SHP77 (cell line): ENCODE measurements at regions not wholly inside any gene's neighbourhood (a gene's known extent, or its start where the extent isn't known, plus 50 kb on each side); places are given as distances from the start of the nearest gene placed in this dataset.

Experiments
- DNase-seq, 2 experiments: peaks; one replicate each; lab custom pipeline; 2025; lab: John Stamatoyannopoulos, UW

DNA sequence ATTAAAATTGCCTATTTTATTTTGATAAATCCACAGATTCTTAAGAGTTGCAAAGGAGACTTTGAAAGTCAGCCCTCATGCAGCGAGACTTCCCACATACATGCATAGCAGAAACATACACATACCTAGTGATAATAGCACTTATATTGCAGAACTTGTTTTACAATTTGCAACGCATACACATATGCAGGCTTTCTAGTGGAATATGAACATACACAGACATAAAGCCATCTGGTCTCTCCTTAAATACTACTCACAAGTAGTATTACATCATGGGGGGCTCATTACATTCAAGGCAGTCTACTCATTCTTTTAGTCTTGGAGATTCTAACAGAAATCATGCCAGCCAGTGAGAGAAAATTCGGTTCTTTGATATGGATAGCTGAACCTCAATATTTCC lies 295.1 kb upstream of the RND3 start:
- DNase-seq: no peak

DNA sequence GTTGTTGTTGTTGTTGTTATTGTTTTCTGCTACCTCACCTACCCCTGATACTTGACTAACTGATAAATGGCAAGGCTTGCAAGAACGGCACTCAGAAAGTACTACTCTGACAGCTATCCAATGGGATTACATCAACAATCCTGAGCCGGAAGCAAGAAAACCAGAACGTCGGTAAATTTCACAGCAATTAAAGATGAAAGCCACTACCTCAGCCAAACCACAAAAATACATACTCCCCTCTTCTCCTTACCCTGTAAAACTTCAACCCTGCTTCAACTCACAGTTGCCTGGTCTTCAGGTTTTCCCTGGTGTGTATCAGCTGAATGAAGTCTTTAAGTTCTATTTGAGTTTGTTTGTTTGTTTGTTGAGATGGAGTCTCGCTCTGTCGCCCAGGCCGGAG lies 293.7 kb upstream of the RND3 start:
- DNase-seq: no peak

DNA sequence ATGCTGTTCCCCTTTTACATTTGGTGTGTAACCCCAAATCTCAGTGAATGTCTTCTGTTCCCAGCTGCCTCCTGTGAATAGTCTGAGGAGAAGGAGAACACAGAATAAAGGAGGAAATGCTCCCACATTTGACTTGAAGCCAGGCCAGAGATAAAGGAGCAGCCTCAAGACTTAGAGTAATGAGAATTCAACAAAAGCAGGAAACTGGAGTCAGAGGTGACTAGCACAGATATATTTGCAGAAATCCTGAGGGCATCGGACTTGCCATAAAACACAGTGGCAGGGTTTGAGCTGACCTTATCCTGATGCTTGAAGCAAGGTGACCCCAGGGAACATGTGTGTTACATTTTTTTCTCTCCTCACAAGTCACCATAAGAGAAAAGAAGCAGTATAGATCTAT lies 291.4 kb upstream of the RND3 start:
- DNase-seq: no peak

DNA sequence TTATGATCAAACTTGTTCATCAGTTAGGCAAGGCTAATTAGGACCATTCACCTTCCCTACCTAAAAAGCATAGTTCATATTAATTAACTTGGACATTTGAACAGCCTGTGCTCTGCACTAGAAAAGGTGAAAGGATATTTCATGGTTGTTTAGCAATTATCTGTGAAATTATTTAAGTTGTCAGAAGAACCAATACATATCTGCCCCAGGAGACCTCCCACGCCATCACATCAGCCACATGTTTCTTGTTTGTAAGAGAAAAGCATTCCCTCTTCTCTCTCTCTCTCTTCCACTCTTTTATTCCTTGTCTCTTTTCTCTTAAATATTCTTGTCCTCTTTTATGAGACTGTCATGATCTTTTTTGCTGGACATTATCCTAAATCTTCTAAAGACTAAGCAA lies 282.0 kb upstream of the RND3 start:
- no peak for DNase-seq

DNA sequence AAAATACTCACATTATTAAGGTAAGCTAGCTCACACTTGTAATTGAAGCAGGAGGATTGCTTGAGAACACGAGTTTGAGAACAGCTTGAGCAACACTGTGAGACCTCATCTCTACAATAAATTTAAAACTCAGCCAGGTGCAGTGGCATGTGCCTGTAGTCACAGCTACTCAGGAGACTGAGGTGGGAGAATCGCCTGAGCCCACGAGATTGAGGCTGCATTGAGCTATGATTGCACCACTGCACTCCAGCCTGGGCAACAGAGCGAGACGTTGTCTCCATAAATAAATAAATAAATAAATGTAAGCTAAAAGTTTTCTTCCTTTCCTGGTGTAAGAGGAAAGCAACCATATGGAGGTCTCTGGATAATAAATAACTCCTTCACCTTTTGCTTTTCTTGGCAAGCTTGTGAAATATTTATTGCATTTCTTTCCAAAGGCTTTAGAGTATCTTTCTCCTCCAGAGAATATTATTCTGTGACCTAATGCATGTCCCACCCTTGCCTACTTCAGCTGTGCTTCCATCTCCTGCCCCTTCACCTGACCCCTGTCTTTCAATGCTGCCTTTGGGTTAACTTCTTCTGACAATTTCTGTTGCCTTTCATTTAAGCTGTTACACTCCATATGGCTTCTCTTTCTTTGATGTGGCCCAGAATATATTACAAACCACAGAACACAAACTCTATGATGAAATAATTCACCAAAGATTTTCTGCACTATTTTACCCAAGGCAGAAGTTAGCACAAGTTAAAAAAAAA lies 280.7 kb upstream of the RND3 start:
- DNase-seq: no peak

DNA sequence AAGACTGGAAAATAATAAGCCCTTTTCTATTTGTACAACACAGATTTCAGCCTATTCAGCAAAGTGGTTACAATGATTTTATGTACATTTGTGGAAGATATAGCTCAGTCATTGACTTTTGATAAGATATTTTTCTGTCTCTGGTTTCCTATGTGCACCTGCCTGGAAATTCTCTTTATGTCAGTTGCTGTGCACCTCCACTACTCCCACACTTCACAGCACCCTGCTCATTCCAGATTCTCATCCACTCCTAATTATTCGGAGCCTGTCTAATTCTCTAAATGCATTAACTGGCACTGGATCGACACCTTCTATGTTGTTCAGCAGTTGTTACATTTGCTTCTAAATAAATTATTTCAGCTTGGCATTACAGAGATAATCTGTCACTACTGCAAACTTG lies 275.1 kb upstream of the RND3 start:
- DNase-seq: no peak

DNA sequence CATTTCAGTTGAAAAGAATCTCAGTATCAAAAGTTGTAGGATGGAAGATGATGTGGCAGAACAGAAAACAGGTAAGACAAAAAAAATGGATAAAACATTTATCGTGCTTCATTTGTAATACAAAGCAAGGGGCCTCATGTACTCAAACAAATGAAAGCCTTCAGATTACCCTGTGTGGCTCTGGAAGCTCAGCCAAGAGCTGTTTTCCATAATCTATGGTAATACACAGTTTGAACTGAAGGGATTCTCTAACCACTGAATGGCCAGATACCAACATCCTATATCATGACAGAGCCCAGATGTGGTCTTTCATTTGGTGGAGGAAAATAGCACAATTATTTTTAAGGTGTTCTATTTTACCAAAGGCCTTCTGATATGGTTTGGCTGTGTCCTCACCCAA lies 272.1 kb upstream of the RND3 start:
- DNase-seq: no peak

DNA sequence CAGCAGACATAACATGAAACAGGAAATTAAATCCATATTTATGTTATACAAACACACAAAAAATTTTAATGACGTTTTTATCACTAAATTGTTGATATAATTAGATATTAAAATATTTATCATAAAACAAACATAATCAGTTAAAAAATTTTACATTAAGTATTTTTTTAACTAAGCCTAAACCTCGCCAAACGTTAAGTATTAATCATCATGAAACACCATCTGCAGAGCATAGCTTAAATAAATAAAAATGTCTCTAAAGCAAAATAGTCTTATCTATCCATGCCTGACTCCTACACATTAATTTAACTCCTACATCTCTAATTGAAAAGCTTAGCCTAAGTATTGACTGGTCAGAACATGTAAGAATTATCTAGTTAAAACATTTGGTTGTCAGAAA lies 271.6 kb upstream of the RND3 start:
- DNase-seq: no peak

DNA sequence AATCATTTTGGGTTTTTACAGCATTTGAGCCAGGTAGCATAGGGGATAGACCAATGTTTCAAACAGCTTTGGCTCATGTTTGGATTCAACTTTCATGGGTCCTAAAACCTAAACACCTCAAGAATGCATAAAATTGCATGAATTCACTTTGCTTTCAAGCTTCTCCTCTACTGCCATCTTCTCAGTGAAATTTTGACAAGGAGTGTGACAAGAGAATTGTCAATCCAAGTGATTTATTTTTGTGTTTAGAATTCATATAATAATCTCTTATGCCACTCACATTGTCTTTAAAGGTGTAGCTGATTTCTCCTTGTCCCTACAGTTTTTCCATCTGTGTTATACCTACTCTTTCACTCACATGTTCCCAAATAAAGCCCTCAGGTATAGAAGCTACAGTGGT lies 264.8 kb upstream of the RND3 start:
- no peak for DNase-seq

DNA sequence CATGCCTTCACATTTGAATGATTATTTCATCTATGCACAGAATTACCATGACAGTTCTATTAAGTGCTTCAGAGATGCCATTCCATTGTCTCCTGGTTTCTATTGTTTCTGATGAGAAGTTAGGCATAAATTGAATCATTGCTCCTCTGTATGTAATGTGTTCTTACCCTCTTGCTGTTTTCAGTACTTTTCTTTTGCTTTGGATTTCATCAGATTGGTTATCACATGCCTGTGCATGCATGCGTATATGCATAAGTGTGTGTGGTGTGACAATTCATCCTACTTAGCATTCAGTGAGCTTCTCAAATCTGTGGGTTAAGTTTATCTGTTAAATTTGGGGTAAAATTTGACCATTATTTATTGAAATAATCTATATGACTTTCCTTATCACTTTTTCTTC lies 263.3 kb upstream of the RND3 start:
- DNase-seq: no peak

DNA sequence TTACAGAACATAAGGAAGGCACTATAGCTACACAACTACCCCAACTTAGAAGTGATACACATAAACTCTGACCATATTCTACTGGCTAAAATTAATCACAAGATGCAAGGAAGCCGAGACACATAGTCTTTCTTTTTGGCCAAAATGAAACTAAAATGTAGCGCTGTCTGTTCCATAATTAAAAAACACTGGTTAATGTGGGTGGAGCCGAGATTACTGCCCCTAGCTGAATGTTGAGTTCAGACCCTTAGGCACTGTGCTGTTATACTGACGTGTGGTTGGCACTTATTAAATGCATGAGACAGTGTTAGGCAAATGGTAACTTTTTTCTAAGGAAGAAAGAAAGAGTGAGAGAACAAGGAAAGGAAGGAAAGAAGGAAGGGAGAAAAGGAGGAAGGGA lies 254.6 kb upstream of the RND3 start:
- DNase-seq: no peak

DNA sequence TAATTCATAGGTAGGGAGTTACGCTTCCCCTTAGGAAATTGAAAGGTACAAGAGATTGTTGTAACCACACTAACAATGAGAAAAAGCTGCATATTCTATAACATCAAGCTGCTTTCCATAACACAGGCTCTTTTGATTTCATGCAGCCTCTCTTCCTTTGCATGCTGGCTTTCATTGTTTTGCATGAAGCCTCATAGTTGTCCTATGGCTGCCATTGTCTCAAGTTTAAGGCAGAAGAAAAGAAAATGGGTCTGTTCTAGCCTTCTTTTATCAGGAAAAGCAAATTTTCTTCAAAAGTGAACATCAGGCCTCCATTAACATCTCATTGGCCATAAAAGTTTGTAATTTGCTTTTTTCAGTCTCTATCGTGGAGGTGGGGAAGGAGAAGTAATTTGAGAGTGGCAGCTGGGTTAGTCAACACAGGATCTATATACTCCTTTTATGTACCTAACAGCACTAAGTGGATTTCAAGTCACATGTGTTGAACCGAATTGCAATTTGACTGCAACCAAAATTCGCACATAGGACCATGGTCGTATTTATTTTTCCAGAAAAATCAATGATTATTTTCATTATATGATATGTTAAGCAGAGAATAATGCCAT lies 248.5 kb upstream of the RND3 start:
- DNase-seq: no peak

DNA sequence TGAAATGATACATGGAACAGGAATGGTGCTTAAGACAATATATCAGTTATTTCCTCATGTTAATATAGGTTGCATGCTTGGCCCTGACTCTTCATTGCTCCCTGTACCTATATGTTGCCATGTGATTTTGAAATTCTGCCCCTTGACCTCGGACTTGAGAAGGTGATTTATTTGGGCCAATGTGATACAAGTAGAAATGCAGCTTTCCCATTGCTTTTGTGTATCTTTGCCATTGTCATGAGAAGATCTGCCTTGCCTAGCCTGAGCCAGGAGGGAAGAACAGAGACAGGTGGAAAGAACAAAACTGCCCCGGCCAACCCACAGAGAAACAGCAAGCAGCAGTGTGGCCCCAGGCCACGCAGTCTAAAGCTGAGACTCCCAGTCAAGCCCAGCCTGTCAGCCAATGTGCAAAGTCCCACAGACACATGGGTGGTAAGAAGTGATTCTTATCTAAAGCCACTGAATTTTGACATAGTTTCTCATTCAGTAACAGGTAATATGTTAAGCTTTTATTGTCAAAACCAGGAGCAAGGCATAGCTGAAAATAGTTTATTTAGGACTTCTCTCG lies 245.7 kb upstream of the RND3 start:
- DNase-seq: no peak

DNA sequence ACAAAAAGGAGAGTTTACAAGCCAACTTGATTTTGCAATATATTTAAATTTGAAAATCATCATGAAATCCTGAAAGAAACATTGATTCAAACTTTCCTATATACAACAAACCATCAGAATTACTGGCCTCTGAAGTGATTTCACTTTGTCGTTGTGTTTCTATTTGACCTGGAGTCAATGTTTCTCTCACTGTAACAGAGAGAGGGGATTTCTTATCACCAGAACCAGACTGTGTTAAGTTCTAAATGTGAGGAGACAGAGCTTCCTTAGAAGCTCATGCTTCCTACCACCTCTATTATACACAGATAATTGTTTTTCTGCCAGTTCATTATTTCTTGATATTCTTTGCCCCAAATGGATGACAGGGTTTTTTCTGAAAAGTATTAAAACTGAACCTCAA lies 245.0 kb upstream of the RND3 start:
- DNase-seq: no peak

DNA sequence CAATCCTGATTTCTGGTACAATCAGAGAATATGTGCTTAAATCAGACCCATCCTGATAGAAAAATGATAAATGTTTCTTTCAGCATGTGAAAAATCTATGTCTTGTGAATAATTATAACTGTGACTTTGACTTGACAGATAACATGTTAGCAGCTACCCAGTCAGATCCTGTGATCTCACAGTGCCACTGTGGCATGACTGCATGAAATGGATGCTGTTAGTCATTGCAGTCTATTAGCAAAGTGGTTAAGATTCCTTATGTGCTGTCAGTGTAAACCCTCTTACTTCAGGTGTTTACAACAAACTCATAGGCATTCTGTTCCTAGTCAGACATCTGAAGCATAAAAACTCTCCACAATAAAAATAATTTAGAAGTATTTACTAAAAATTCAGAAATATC lies 244.6 kb upstream of the RND3 start:
- DNase-seq: no peak

DNA sequence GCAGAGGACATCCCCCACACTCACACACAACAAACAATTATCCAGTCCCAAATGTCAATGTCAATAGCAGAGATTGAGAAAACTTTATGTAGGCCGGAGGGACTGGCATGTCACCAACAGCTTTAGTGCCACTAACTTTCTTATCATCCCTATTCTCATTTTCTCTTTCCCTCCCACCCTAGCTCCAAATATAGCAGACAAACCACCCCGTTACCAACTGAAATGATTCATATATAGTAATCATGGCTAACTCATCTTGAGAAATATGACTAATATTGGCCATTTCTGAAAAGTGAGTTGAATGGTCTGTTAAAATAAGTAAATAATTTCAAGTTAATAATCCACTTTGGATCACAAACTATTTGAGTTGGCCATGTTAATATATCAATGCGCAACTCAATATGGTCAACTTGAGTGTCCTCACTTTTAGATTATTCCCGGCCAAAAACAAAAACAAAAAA lies 242.1 kb upstream of the RND3 start:
- DNase-seq: no peak

DNA sequence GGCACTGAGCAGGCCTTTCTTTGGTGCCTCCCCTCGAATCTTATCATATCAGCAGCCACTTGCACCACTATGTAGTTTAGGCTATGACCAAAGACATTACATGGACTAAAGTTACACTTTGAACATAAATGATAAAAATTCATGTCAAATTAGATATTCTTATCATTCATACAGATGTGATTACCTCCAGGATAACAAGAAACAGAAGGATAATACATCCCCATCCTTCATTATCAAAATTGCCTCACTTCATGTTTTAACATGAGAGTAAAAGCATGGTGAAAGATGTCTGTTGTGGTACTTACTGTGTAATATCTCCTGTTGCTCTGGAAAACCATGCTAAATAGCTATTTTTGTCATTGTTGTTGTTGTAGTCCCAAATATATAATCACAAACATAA lies 230.8 kb upstream of the RND3 start:
- no peak for DNase-seq

DNA sequence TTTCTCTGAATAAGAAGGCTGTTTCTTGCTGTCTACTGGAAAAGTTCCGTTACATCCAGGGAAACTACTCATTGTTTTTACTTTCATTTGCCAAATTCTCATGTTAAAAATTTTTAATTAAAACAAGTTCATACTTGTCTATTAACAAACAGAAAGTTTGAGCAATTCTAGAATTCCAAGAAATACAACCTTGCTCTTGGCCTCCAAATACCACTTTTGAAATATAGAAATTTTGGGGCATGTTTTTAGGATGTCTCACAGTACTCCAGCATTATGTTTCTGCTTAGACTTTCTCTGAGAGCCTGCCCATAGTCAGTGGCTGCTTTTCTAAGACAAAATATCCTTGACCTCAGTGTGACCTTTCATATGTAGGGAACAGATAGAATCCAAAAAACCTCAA lies 228.7 kb upstream of the RND3 start:
- DNase-seq: no peak

DNA sequence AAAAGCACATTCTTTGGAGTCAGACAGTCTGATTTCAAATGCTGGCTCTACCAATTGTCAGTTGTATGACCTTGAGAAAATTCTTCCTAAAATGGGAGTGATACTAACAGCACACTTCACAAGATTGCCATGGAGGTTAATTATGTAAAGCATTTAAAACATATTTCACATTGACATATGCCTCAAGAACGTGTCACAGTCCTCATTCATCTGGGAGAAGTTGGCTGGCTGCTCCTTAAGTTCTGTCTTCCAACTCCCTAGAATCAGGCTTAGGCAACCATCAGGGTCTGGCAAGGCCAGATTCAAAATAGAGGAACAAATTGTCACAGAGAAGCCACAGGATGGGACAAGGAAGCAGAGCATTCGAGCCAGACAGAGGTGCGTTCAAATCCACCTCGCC lies 228.0 kb upstream of the RND3 start:
- DNase-seq: no peak

DNA sequence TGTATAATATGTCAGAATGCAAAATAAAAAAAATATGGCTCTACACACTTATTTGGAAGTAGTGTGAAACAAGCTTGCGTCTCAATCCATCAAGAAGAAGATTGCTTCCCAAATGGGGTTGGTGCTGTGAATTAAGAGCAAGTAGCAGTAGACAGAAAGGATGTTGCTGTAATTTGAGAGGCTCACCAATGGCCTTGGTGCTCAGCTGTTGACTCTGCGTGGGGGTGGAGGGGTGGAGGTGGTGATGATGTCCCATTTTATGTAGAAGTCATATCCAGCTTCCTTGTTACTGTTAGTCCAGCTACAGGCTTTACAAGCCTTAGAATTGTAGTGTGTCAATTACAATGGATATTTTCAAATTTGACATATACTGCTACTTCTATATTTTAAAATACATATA lies 223.4 kb upstream of the RND3 start:
- no peak for DNase-seq

DNA sequence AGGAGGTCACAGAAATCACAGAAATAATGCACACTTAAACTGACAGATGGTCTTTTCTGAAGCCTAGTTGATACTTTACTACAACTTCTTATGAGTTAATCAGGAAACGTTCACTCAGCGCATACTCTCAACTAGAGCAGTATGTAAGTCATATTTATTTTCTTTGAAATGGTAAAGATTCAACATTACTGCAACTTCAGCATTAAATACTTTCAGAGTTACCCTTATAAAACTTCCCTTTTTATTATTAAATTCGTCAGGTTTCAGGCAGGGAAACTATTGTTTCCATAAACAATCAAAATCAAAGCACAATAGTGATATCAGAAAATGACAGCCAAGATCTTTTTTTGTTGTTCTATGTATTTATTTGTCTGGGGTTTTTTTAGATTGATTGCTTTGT lies 222.6 kb upstream of the RND3 start:
- DNase-seq: no peak

DNA sequence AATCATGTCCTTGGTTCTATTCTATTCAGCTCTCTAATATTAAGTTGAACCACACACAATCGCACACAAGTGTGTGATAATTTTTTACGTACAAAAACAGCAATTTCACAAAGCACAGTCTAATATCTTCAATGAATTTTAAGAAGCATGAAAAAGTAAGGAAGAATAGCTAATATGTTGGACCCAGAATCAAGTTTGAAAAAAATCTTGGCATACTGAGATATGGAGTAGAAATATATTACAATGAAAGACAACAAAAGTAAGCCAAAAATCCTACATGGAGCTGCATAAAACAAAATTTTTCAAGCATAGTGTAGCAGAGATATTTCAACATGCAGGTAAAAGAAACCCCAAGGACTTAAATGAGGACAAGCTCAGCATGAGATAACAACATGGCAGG lies 219.1 kb upstream of the RND3 start:
- no peak for DNase-seq

DNA sequence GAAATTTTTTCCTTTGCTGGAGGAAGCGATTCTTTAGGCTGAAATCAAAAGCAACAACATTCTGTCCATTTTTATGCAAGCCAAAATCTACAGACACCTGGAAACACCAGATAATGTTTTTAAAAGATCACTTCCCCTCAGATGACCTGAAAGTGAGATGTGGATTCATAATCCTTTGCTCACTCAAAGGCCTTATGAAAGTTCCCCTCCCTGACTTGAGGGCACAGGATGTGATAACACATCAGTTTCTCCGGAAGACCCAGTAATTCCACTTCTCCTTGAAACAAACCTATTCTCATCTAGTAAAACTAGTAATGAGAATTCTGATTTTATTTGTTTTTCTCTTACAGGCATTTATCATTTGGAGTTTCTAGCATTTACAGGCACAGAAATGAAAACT lies 218.3 kb upstream of the RND3 start:
- DNase-seq: no peak

DNA sequence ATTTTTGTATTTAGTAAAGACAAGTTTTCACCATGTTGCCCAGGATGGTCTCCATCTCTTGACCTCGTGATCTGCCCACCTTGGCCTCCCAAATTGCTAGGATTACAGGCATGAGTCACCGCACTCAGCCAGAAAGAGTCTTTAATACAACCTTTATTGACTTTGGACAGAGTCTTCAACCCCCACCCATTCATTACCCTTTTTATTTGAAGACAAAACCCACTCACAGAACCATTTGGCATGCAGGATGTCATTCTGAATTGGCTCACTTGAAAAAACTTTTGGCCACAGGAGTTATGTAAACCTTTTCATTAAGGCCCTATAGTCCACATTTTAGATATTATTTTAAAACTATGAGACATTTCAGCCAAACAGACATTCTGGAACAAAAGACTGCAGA lies 217.9 kb upstream of the RND3 start:
- no peak for DNase-seq
